ENCODE measurements at regions not wholly inside any gene's neighbourhood (a gene's known extent, or its start where the extent isn't known, plus 50 kb on each side); places are given as distances from the start of the nearest gene placed in this dataset.

DNA sequence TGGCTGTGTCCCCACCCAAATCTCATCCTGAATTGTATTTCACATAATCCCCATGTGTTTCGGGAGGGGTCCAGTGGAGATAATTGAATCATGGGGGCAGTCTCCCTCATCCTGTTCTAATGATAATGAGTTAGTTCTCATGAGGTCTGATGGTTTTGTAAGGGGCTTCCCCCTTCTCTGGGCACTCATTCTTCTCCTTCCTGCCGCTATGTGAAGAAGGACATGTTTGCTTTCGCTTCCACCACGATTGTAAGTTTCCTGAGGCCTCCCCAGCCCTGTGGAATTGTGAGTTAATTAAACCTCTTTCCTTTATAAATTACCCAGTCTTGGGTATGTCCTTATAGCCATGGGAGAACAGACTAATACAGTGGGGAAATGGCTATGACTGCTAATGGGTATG, 72.7 kb upstream of the ZNF648 start:
- TF ChIP-seq POLR2AphosphoS5 (IDR thresholded peaks at IDR 0.05; ENCODE audit: low read depth): no peak
- TF ChIP-seq, protein P1, sequence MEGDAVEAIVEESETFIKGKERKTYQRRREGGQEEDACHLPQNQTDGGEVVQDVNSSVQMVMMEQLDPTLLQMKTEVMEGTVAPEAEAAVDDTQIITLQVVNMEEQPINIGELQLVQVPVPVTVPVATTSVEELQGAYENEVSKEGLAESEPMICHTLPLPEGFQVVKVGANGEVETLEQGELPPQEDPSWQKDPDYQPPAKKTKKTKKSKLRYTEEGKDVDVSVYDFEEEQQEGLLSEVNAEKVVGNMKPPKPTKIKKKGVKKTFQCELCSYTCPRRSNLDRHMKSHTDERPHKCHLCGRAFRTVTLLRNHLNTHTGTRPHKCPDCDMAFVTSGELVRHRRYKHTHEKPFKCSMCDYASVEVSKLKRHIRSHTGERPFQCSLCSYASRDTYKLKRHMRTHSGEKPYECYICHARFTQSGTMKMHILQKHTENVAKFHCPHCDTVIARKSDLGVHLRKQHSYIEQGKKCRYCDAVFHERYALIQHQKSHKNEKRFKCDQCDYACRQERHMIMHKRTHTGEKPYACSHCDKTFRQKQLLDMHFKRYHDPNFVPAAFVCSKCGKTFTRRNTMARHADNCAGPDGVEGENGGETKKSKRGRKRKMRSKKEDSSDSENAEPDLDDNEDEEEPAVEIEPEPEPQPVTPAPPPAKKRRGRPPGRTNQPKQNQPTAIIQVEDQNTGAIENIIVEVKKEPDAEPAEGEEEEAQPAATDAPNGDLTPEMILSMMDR (IDR thresholded peaks at IDR 0.05; ENCODE audit: insufficient read depth, low read length): no peak
- TF ChIP-seq, protein P2, sequence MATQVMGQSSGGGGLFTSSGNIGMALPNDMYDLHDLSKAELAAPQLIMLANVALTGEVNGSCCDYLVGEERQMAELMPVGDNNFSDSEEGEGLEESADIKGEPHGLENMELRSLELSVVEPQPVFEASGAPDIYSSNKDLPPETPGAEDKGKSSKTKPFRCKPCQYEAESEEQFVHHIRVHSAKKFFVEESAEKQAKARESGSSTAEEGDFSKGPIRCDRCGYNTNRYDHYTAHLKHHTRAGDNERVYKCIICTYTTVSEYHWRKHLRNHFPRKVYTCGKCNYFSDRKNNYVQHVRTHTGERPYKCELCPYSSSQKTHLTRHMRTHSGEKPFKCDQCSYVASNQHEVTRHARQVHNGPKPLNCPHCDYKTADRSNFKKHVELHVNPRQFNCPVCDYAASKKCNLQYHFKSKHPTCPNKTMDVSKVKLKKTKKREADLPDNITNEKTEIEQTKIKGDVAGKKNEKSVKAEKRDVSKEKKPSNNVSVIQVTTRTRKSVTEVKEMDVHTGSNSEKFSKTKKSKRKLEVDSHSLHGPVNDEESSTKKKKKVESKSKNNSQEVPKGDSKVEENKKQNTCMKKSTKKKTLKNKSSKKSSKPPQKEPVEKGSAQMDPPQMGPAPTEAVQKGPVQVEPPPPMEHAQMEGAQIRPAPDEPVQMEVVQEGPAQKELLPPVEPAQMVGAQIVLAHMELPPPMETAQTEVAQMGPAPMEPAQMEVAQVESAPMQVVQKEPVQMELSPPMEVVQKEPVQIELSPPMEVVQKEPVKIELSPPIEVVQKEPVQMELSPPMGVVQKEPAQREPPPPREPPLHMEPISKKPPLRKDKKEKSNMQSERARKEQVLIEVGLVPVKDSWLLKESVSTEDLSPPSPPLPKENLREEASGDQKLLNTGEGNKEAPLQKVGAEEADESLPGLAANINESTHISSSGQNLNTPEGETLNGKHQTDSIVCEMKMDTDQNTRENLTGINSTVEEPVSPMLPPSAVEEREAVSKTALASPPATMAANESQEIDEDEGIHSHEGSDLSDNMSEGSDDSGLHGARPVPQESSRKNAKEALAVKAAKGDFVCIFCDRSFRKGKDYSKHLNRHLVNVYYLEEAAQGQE (IDR thresholded peaks at IDR 0.05; ENCODE audit: insufficient replicate concordance, low read depth): no peak
